Cardiac fibroblast (primary cell): ENCODE measurements at regions not wholly inside any gene's neighbourhood (a gene's known extent, or its start where the extent isn't known, plus 50 kb on each side); places are given as distances from the start of the nearest gene placed in this dataset.

Source experiments
- DNase-seq, 2 donors: peaks; one replicate each; pipeline versions ENCODE4 v3.0.0 to v3.0.0-alpha.2; 2010; ENCODE audit warnings: low read depth in 2 of 2
- H3K4me3 ChIP-seq, 2 donors: replicated peaks in 1 of 2; 1 replicate in 1 of 2; 2 replicates in 1 of 2; pipeline ENCODE4 v1.5.1; 2011; ENCODE audit warnings: low read depth in 2 of 2, low read length in 2 of 2, mild to moderate bottlenecking in 2 of 2, moderate library complexity in 1 of 2
- TF ChIP-seq, protein P1 (sequence below): IDR thresholded peaks from one replicate; pipeline ENCODE4 v1.5.1; 2011; ENCODE audit warnings: low read depth, mild to moderate bottlenecking, low read length, inconsistent platforms

DNA sequence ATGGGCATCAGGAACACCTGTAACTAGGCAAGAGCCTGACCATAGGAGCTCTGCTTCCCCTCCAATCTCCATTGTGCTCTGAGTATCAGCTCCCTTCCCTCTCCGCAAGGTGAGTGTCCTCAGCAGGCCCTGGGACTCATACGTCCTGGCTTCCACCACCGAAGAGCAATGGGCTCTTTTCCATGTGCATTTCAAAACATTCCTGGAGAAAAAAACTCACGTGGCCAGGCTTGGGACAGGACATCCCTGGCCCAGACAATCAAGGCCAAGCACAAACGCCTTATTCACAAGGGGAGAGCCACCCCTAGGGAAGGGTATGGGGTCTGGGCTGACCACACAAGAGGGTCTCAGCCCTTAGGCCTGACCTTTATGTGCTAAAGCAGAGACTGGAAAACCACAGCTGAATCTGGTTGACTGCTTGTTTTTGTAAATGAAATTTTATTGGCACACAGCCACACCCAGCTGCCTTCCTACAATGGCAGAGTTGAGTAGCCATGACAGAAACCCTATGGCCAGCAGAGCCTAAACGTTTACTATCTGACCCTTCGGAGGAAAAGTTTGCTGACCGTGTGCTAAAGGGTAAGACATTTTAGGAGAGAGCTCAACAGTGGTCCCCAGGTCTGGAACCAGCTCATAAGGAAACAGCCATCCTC lies 175.7 kb upstream of the ARL4C start:
- H3K4me3 ChIP-seq, result no peak overlapping the region
- TF ChIP-seq, protein P1, sequence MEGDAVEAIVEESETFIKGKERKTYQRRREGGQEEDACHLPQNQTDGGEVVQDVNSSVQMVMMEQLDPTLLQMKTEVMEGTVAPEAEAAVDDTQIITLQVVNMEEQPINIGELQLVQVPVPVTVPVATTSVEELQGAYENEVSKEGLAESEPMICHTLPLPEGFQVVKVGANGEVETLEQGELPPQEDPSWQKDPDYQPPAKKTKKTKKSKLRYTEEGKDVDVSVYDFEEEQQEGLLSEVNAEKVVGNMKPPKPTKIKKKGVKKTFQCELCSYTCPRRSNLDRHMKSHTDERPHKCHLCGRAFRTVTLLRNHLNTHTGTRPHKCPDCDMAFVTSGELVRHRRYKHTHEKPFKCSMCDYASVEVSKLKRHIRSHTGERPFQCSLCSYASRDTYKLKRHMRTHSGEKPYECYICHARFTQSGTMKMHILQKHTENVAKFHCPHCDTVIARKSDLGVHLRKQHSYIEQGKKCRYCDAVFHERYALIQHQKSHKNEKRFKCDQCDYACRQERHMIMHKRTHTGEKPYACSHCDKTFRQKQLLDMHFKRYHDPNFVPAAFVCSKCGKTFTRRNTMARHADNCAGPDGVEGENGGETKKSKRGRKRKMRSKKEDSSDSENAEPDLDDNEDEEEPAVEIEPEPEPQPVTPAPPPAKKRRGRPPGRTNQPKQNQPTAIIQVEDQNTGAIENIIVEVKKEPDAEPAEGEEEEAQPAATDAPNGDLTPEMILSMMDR, result no peak
- DNase-seq, result peak in 1 of 2 donors; percentile 34

DNA sequence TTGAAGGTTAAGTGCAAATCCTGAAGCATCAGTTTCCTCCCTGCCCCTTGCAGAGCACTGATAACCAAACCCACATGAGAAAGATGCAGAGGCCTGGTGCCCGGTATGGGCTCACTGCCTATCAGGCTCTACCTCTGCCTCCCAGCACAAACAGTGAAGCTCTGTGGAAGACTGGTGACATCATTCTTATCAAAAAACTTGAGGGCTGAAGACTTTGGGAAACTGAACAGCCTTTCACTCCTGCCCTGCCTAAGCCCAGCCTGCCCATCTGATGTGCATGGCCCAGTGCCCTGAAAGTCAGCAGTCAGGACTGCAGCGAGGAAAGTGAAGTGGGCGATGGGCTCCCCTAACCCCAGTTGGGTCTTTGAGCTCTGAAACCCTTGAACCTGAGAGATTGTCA lies 174.8 kb upstream of the ARL4C start:
- TF ChIP-seq, protein P1, result no peak
- DNase-seq, result no peak
- H3K4me3 ChIP-seq, result no peak overlapping the region

DNA sequence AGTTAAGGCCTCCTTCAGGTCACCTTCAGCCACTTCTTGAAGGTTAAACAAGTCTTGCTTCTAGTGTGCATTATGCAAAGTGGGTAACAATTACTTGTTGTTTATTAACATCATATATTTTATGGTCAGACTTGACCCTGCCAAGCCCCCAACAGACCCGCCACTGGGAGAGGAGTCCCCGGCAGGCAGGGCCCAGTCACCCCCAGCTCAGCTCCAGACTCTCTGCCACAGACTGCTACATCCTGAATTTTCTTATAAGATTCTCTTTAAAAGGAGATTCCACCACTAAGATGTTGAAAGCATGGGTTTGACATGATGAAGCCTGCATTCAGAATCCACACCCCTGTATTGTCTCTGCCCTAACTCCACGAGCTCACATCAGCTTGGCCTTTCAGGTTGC lies 174.3 kb upstream of the ARL4C start:
- H3K4me3 ChIP-seq, result no peak overlapping the region
- TF ChIP-seq, protein P1, result no peak
- no peak for DNase-seq

DNA sequence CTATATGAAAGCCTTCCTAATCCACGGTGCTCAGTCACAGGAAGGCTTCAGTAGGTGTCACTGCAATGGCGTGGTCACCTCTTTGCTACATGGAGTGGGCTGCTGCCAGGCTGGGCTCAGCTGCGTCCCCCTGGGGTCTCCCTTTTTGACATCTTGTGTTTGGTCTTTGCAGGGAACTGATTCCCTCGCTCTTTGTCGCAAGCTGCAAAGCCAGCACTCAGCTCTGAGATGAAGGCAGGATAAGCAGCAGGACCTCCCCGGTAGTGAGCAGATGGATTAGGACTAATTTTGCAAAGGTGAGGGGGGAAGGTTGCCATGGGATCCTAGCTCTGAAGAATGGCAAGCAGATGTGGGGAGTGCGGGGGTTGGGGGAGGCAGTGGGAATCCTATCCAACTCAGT lies 173.9 kb upstream of the ARL4C start:
- H3K4me3 ChIP-seq, result no peak overlapping the region
- no peak for DNase-seq
- TF ChIP-seq, protein P1, result no peak

DNA sequence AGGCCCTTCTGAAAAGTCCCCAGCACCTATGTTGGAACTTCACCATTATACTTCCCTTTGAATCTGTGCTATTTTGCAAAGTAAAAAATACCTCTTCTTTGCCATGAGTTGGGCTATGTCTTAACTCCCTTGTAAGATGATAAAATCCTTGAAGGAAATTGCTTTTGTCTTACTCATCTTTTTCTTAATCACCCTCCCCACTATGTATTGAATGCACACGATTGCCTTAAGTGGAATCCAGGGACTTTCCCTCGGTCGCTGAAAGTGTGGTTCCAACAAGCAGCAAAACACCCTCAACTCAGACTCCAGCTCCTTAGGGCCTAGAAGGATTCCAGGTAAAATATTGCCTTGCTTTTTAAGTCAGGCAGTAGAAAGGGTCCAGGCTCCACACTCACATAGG lies 173.2 kb upstream of the ARL4C start:
- no peak overlapping the region for H3K4me3 ChIP-seq
- TF ChIP-seq, protein P1, result no peak
- peak; percentile 72 to 94 for DNase-seq

DNA sequence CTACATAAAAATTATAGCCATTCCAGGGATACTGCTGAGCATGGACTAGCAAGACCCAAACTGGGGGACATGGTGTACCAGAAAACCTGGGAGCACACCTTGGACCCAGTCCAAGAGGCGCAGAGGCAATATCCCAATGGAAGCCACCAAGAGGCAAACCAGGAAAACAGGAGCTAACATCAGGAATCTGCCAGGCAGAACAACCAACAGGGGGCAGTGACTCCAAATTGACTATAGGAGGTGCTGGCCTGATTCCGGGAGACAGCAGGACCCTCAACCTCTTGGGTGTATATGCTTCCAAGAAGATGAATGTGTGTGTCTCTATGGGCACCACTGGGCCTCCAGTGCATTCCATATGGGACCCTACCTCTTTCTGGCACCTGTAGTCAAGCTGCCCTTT lies 172.7 kb upstream of the ARL4C start:
- no peak for DNase-seq
- H3K4me3 ChIP-seq, result no peak overlapping the region
- TF ChIP-seq, protein P1, result peak; percentile 20

DNA sequence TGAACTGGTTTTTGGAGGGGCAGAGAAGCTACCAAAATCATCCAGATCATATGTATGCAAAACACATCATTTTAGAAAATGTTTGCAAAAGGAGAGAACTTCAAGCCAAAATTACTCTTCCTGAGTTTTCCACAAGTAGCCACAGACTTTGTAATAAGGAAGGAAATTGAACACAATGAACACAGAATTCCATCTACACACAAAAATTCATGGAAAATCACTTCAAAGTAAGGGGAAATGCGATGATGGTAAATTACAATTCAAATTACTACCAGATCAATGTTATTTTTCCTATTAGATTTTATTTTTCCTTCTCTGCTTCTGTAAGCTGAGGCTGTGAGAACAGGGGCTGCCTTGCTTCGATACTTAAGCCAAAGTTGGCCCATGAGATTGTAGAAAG lies 172.1 kb upstream of the ARL4C start:
- no peak overlapping the region for H3K4me3 ChIP-seq
- TF ChIP-seq, protein P1, result no peak
- no peak for DNase-seq
